ENCODE measurements at regions not wholly inside any gene's neighbourhood (a gene's known extent, or its start where the extent isn't known, plus 50 kb on each side); places are given as distances from the start of the nearest gene placed in this dataset.

- Histone ChIP-seq H2BK5ac (ENCODE audit: low read length) (no peak overlapping the region), H3K4ac (ENCODE audit: low read length) (no peak overlapping the region), H3K18ac (ENCODE audit: low read length) (no peak overlapping the region), H2BK12ac (ENCODE audit: low read length) (no peak overlapping the region), H3K9ac (ENCODE audit: low read depth, low read length, poor library complexity) (no peak overlapping the region), H3K23ac (ENCODE audit: low read depth, low read length, poor library complexity) (no peak overlapping the region), H3K4me1 (ENCODE audit: control insufficient read depth in 2 of 2, insufficient read depth in 1 of 2, low read depth in 1 of 2, low read length in 2 of 2) (no peaks in the 10 kb centered on the region), H3K14ac (ENCODE audit: low read length) (no peak overlapping the region), H3K27ac (replicated peaks; ENCODE audit: low read length) (no peak overlapping the region), H4K91ac (ENCODE audit: low read depth, low read length, poor library complexity) (no peak overlapping the region), H2BK120ac (ENCODE audit: low read depth, low read length) (no peak overlapping the region), H2AFZ (ENCODE audit: low read length) (no peak overlapping the region), H2BK15ac (ENCODE audit: low read length) (no peak overlapping the region), H3K36me3 (replicated peaks in 1 of 2; ENCODE audit: control insufficient read depth in 2 of 2, insufficient read depth in 2 of 2, low read length in 2 of 2) (no peaks in the 10 kb centered on the region), H3K27me3 (ENCODE audit: control insufficient read depth in 3 of 3, insufficient read depth in 3 of 3, low read depth in 1 of 3, low read length in 3 of 3) (peaks cover 0 to 2% (median 0%) of the 10 kb centered on the region in 3 experiments), H3K4me2 (ENCODE audit: insufficient read depth, low read length, poor library complexity, severe bottlenecking) (no peak overlapping the region), H3K79me1 (ENCODE audit: low read depth, low read length) (no peaks in the 10 kb centered on the region), H3K4me3 (ENCODE audit: low read length in 2 of 2) (no peak overlapping the region), H2AK5ac (ENCODE audit: low read depth, low read length) (no peak overlapping the region), H3K9me3 (replicated peaks in 1 of 2; ENCODE audit: control insufficient read depth in 2 of 2, insufficient read depth in 1 of 2, low read depth in 1 of 2, low read length in 2 of 2) (no peaks in the 10 kb centered on the region), H4K8ac (ENCODE audit: low read depth, low read length) (no peak overlapping the region)
- DNase-seq (ENCODE audit: low spot score), result no peak
- WGBS, 2 donors (ENCODE audit: extremely low coverage in 2 of 2, insufficient read length in 2 of 2, insufficient replicate concordance in 1 of 2), result no CpG with 5 or more reads among the region's 8 CpGs
Observed at GRCh38 chr11:62044639-62045121, 77.2 kb upstream of the FTH1 start.

GRCh38 chr11:62035293-62035692 is 67.9 kb upstream of the FTH1 start:
- no peak overlapping the region for H3K4me3 ChIP-seq (ENCODE audit: low read length in 2 of 2)
- no peak overlapping the region for H4K91ac ChIP-seq (ENCODE audit: low read depth, low read length, poor library complexity)
- no peak overlapping the region for H2BK15ac ChIP-seq (ENCODE audit: low read length)
- H3K4me1 ChIP-seq (ENCODE audit: control insufficient read depth in 2 of 2, insufficient read depth in 1 of 2, low read depth in 1 of 2, low read length in 2 of 2), result no peaks in the 10 kb centered on the region
- H3K18ac ChIP-seq (ENCODE audit: low read length), result no peak overlapping the region
- H3K79me1 ChIP-seq (ENCODE audit: low read depth, low read length), result no peaks in the 10 kb centered on the region
- no peak overlapping the region for H3K4me2 ChIP-seq (ENCODE audit: insufficient read depth, low read length, poor library complexity, severe bottlenecking)
- no peak overlapping the region for H3K23ac ChIP-seq (ENCODE audit: low read depth, low read length, poor library complexity)
- H3K36me3 ChIP-seq (replicated peaks in 1 of 2; ENCODE audit: control insufficient read depth in 2 of 2, insufficient read depth in 2 of 2, low read length in 2 of 2), result no peaks in the 10 kb centered on the region
- H3K9ac ChIP-seq (ENCODE audit: low read depth, low read length, poor library complexity), result no peak overlapping the region
- no peak overlapping the region for H3K14ac ChIP-seq (ENCODE audit: low read length)
- H3K4ac ChIP-seq (ENCODE audit: low read length), result no peak overlapping the region
- H3K27me3 ChIP-seq (ENCODE audit: control insufficient read depth in 3 of 3, insufficient read depth in 3 of 3, low read depth in 1 of 3, low read length in 3 of 3), result no peaks in the 10 kb centered on the region
- H3K9me3 ChIP-seq (replicated peaks in 1 of 2; ENCODE audit: control insufficient read depth in 2 of 2, insufficient read depth in 1 of 2, low read depth in 1 of 2, low read length in 2 of 2), result peaks cover 5 to 15% of the 10 kb centered on the region in 2 donors
- no peak overlapping the region for H4K8ac ChIP-seq (ENCODE audit: low read depth, low read length)
- H2BK12ac ChIP-seq (ENCODE audit: low read length), result no peak overlapping the region
- H3K27ac ChIP-seq (replicated peaks; ENCODE audit: low read length), result no peak overlapping the region
- DNase-seq (ENCODE audit: low spot score), result no peak
- H2BK120ac ChIP-seq (ENCODE audit: low read depth, low read length), result no peak overlapping the region
- no peak overlapping the region for H2AK5ac ChIP-seq (ENCODE audit: low read depth, low read length)
- H2BK5ac ChIP-seq (ENCODE audit: low read length), result no peak overlapping the region
- H2AFZ ChIP-seq (ENCODE audit: low read length), result no peak overlapping the region

GRCh38 chr11:62034036-62034338 is 66.6 kb upstream of the FTH1 start:
- H3K18ac ChIP-seq (ENCODE audit: low read length), result no peak overlapping the region
- no peak overlapping the region for H3K14ac ChIP-seq (ENCODE audit: low read length)
- H3K9me3 ChIP-seq (replicated peaks in 1 of 2; ENCODE audit: control insufficient read depth in 2 of 2, insufficient read depth in 1 of 2, low read depth in 1 of 2, low read length in 2 of 2), result peaks cover 5 to 15% of the 10 kb centered on the region in 2 donors
- no peaks in the 10 kb centered on the region for H3K4me1 ChIP-seq (ENCODE audit: control insufficient read depth in 2 of 2, insufficient read depth in 1 of 2, low read depth in 1 of 2, low read length in 2 of 2)
- H2BK12ac ChIP-seq (ENCODE audit: low read length), result no peak overlapping the region
- H3K79me1 ChIP-seq (ENCODE audit: low read depth, low read length), result no peaks in the 10 kb centered on the region
- H4K8ac ChIP-seq (ENCODE audit: low read depth, low read length), result no peak overlapping the region
- no peak overlapping the region for H3K4ac ChIP-seq (ENCODE audit: low read length)
- H2BK15ac ChIP-seq (ENCODE audit: low read length), result no peak overlapping the region
- WGBS, 2 donors (ENCODE audit: extremely low coverage in 2 of 2, insufficient read length in 2 of 2, insufficient replicate concordance in 1 of 2), result no CpG with 5 or more reads among the region's 1 CpG
- H3K23ac ChIP-seq (ENCODE audit: low read depth, low read length, poor library complexity), result no peak overlapping the region
- no peak for DNase-seq (ENCODE audit: low spot score)
- H3K27ac ChIP-seq (replicated peaks; ENCODE audit: low read length), result no peak overlapping the region
- no peaks in the 10 kb centered on the region for H3K27me3 ChIP-seq (ENCODE audit: control insufficient read depth in 3 of 3, insufficient read depth in 3 of 3, low read depth in 1 of 3, low read length in 3 of 3)
- no peak overlapping the region for H2AFZ ChIP-seq (ENCODE audit: low read length)
- no peak overlapping the region for H2BK120ac ChIP-seq (ENCODE audit: low read depth, low read length)
- H3K36me3 ChIP-seq (replicated peaks in 1 of 2; ENCODE audit: control insufficient read depth in 2 of 2, insufficient read depth in 2 of 2, low read length in 2 of 2), result no peaks in the 10 kb centered on the region
- H2AK5ac ChIP-seq (ENCODE audit: low read depth, low read length), result no peak overlapping the region
- no peak overlapping the region for H3K4me2 ChIP-seq (ENCODE audit: insufficient read depth, low read length, poor library complexity, severe bottlenecking)
- no peak overlapping the region for H4K91ac ChIP-seq (ENCODE audit: low read depth, low read length, poor library complexity)
- H3K4me3 ChIP-seq (ENCODE audit: low read length in 2 of 2), result no peak overlapping the region
- no peak overlapping the region for H2BK5ac ChIP-seq (ENCODE audit: low read length)
- H3K9ac ChIP-seq (ENCODE audit: low read depth, low read length, poor library complexity), result no peak overlapping the region

GRCh38 chr11:62033191-62034035 is 66.0 kb upstream of the FTH1 start:
- WGBS, 2 donors (ENCODE audit: extremely low coverage in 2 of 2, insufficient read length in 2 of 2, insufficient replicate concordance in 1 of 2), result no CpG with 5 or more reads among the region's 12 CpGs
- H3K4me2 ChIP-seq (ENCODE audit: insufficient read depth, low read length, poor library complexity, severe bottlenecking), result no peak overlapping the region

More at GRCh38 chr11:62033191-62034035, 66.0 kb upstream of the FTH1 start:
- Histone ChIP-seq H2BK15ac (ENCODE audit: low read length) (no peak overlapping the region), H3K79me1 (ENCODE audit: low read depth, low read length) (no peaks in the 10 kb centered on the region), H4K91ac (ENCODE audit: low read depth, low read length, poor library complexity) (no peak overlapping the region), H2BK12ac (ENCODE audit: low read length) (no peak overlapping the region), H3K4me3 (ENCODE audit: low read length in 2 of 2) (no peak overlapping the region), H2AFZ (ENCODE audit: low read length) (no peak overlapping the region), H3K18ac (ENCODE audit: low read length) (no peak overlapping the region), H3K4ac (ENCODE audit: low read length) (no peak overlapping the region), H2AK5ac (ENCODE audit: low read depth, low read length) (no peak overlapping the region), H3K36me3 (replicated peaks in 1 of 2; ENCODE audit: control insufficient read depth in 2 of 2, insufficient read depth in 2 of 2, low read length in 2 of 2) (no peaks in the 10 kb centered on the region), H2BK5ac (ENCODE audit: low read length) (no peak overlapping the region), H2BK120ac (ENCODE audit: low read depth, low read length) (no peak overlapping the region), H3K9me3 (replicated peaks in 1 of 2; ENCODE audit: control insufficient read depth in 2 of 2, insufficient read depth in 1 of 2, low read depth in 1 of 2, low read length in 2 of 2) (peaks cover 5 to 15% of the 10 kb centered on the region in 2 donors), H3K27ac (replicated peaks; ENCODE audit: low read length) (no peak overlapping the region), H3K27me3 (ENCODE audit: control insufficient read depth in 3 of 3, insufficient read depth in 3 of 3, low read depth in 1 of 3, low read length in 3 of 3) (no peaks in the 10 kb centered on the region), H3K23ac (ENCODE audit: low read depth, low read length, poor library complexity) (no peak overlapping the region), H3K14ac (ENCODE audit: low read length) (no peak overlapping the region), H4K8ac (ENCODE audit: low read depth, low read length) (no peak overlapping the region), H3K9ac (ENCODE audit: low read depth, low read length, poor library complexity) (no peak overlapping the region), H3K4me1 (ENCODE audit: control insufficient read depth in 2 of 2, insufficient read depth in 1 of 2, low read depth in 1 of 2, low read length in 2 of 2) (no peaks in the 10 kb centered on the region)
- no peak for DNase-seq (ENCODE audit: low spot score)
